ENCODE measurements at regions not wholly inside any gene's neighbourhood (a gene's known extent, or its start where the extent isn't known, plus 50 kb on each side); places are given as distances from the start of the nearest gene placed in this dataset.

DNA sequence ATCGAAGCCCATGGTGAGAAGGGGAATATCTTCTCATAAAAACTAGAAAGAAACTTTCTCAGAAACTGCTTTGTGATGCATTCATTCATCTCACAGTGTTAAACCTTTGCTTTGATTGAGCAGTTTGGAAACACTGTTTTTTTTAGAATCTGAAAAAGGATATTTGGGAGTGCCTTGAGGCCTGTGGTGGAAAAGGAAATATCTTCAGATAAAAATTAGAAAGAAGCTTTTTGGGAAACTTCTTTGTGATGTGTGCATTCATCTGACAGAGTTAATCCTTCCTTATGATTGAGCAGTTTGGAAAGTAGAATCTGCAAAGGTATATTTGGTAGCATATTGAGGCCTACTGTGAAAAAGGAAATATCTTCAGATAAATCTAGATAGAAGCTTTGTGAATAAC lies 1594.9 kb downstream of the UQCRFS1 start:
- no peak for DNase-seq

DNA sequence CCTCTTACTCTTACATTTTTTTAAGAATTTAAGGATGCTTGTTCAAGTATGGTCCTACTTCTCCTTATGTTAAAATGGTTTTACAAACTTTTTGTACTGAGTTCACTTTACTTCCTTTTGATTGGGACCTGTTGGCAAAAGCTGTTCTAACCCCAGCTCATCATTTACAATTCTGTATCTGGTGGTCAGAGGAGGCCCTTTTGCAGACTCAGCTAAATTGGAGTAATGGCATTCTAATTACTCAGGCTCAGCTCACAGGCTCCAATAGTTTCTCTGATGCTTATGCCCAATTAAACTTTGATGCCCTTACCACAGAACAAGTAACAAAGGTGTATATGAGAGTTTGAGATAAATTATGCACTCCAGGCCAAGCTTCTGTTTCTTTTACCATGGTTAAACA lies 1632.0 kb downstream of the UQCRFS1 start:
- DNase-seq, result no peak

Data from T1000 (cell line).